ENCODE measurements at regions not wholly inside any gene's neighbourhood (a gene's known extent, or its start where the extent isn't known, plus 50 kb on each side); places are given as distances from the start of the nearest gene placed in this dataset.

GRCh38 chr10:28459453-28460144, 73.3 kb upstream of the WAC start:
- TF ChIP-seq CTCF (optimal IDR thresholded peaks at IDR 0.05 in 1 of 3, IDR thresholded peaks at IDR 0.05 in 1 of 3, conservative IDR thresholded peaks at IDR 0.05 in 1 of 3; ENCODE audit: extremely low read depth in 1 of 3, insufficient read depth in 2 of 3, low read length in 3 of 3) (no peak), EZH2 (IDR thresholded peaks at IDR 0.05; ENCODE audit: low read length) (no peak)

Measured in keratinocyte (primary cell).